ENCODE measurements at regions not wholly inside any gene's neighbourhood (a gene's known extent, or its start where the extent isn't known, plus 50 kb on each side); places are given as distances from the start of the nearest gene placed in this dataset.

GRCh38 chr2:33735096-33735495 lies 136.0 kb upstream of the FAM98A start:
- no peak overlapping the region for H3K4me3 ChIP-seq (ENCODE audit: extremely low read depth in 1 of 4, insufficient read depth in 2 of 4, low read depth in 3 of 4, low read length in 4 of 4)

More at GRCh38 chr2:33735096-33735495, 136.0 kb upstream of the FAM98A start:
- H3K4me2 ChIP-seq (ENCODE audit: insufficient read depth in 1 of 2, low read depth in 2 of 2, low read length in 2 of 2), result no peak overlapping the region
- no peaks in the 10 kb centered on the region for H3K79me1 ChIP-seq (ENCODE audit: low read depth, low read length)
- H3K36me3 ChIP-seq (ENCODE audit: control insufficient read depth in 2 of 4, insufficient read depth in 4 of 4, low read length in 3 of 4), result no peaks in the 10 kb centered on the region
- 88% methylated on average over 1 of the region's 1 CpG; no CpG with 5 or more reads in 1 of the 2 experiments for WGBS, 2 experiments (ENCODE audit: extremely low coverage in 1 of 2, insufficient coverage in 1 of 2, insufficient read length in 1 of 2, insufficient replicate concordance in 2 of 2, low coverage in 1 of 2, low lambda C conversion rate in 2 of 2, missing lambda C conversion rate in 1 of 2)
- H3K14ac ChIP-seq (ENCODE audit: insufficient read length), result no peak overlapping the region
- H4K20me1 ChIP-seq (replicated peaks in 1 of 2; ENCODE audit: control insufficient read depth in 1 of 2, insufficient read depth in 2 of 2, low read length in 2 of 2), result no peaks in the 10 kb centered on the region
- H3K56ac ChIP-seq (replicated peaks; ENCODE audit: insufficient read length, low read depth, low read length), result no peak overlapping the region
- H3K18ac ChIP-seq (ENCODE audit: extremely low read depth, low read length), result no peak overlapping the region
- ChIA-PET CTCF (ENCODE audit: partially characterized antibody) (no interaction called here), POLR2A (ENCODE audit: partially characterized antibody) (no interaction called here)
- H3K23me2 ChIP-seq (ENCODE audit: low read depth, low read length), result no peaks in the 10 kb centered on the region
- H3K23ac ChIP-seq (ENCODE audit: insufficient read length), result no peak overlapping the region
- FAIRE-seq, result no peak
- no peak overlapping the region for H2AK5ac ChIP-seq (ENCODE audit: low read depth, low read length)
- H3K9me3 ChIP-seq (ENCODE audit: insufficient read depth in 2 of 2, low read depth in 1 of 2, low read length in 1 of 2), result no peaks in the 10 kb centered on the region
- H3K79me2 ChIP-seq (ENCODE audit: control insufficient read depth in 1 of 2, insufficient read depth in 2 of 2, low read length in 2 of 2), result no peaks in the 10 kb centered on the region
- no peak overlapping the region for H4K91ac ChIP-seq (replicated peaks; ENCODE audit: insufficient read length, low read length)
- no peak overlapping the region for H4K5ac ChIP-seq (ENCODE audit: insufficient read length, low read depth, low read length)
- no peak overlapping the region for H2BK12ac ChIP-seq (ENCODE audit: low read depth, low read length)
- TF ChIP-seq TBP (IDR thresholded peaks at IDR 0.05; ENCODE audit: low read depth, low read length) (no peak), ASH2L (IDR thresholded peaks at IDR 0.05; ENCODE audit: low read length) (no peak), BACH1 (IDR thresholded peaks at IDR 0.05; ENCODE audit: low read length) (no peak), GTF2F1 (IDR thresholded peaks at IDR 0.05; ENCODE audit: borderline replicate concordance, low read depth, low read length) (no peak), SP1 (IDR thresholded peaks at IDR 0.05; ENCODE audit: low read depth, low read length) (no peak), SIRT6 (IDR thresholded peaks at IDR 0.05; ENCODE audit: low read length) (no peak), HDAC2 (IDR thresholded peaks at IDR 0.05; ENCODE audit: borderline replicate concordance in 1 of 2, low read depth in 2 of 2, low read length in 2 of 2) (no peak), CBX5 (IDR thresholded peaks at IDR 0.05; ENCODE audit: low read depth, low read length) (no peak), CEBPB (IDR thresholded peaks at IDR 0.05; ENCODE audit: low read depth, low read length) (no peak)
- TF ChIP-seq, protein P1, sequence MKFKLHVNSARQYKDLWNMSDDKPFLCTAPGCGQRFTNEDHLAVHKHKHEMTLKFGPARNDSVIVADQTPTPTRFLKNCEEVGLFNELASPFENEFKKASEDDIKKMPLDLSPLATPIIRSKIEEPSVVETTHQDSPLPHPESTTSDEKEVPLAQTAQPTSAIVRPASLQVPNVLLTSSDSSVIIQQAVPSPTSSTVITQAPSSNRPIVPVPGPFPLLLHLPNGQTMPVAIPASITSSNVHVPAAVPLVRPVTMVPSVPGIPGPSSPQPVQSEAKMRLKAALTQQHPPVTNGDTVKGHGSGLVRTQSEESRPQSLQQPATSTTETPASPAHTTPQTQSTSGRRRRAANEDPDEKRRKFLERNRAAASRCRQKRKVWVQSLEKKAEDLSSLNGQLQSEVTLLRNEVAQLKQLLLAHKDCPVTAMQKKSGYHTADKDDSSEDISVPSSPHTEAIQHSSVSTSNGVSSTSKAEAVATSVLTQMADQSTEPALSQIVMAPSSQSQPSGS (IDR thresholded peaks at IDR 0.05; ENCODE audit: low read length), result no peak
- TF ChIP-seq, protein P2, sequence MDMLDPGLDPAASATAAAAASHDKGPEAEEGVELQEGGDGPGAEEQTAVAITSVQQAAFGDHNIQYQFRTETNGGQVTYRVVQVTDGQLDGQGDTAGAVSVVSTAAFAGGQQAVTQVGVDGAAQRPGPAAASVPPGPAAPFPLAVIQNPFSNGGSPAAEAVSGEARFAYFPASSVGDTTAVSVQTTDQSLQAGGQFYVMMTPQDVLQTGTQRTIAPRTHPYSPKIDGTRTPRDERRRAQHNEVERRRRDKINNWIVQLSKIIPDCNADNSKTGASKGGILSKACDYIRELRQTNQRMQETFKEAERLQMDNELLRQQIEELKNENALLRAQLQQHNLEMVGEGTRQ (IDR thresholded peaks at IDR 0.05; ENCODE audit: low read length), result no peak
- no peak overlapping the region for H2AFZ ChIP-seq (ENCODE audit: low read length)
- H2BK5ac ChIP-seq (ENCODE audit: low read depth, low read length), result no peak overlapping the region
- H4K8ac ChIP-seq (ENCODE audit: extremely low read depth, insufficient read depth, low read length), result no peak overlapping the region
- H3K4ac ChIP-seq (replicated peaks; ENCODE audit: insufficient read length, low read depth, low read length), result no peak overlapping the region
- H3K4me1 ChIP-seq (replicated peaks in 1 of 4; ENCODE audit: control insufficient read depth in 3 of 4, insufficient read depth in 4 of 4, low read length in 3 of 4), result peaks cover 0 to 2% (median 0%) of the 10 kb centered on the region in 4 experiments; a peak in 1 of 7 replicates
- no peak overlapping the region for H2BK15ac ChIP-seq (ENCODE audit: low read length)
- no peak for DNase-seq (ENCODE audit: low read depth in 1 of 2, low spot score in 2 of 2)
- H3K9ac ChIP-seq (replicated peaks in 1 of 4; ENCODE audit: extremely low read depth in 1 of 4, low read depth in 3 of 4, low read length in 3 of 4), result no peak overlapping the region
- H3K27ac ChIP-seq (ENCODE audit: low read depth, low read length), result no peak overlapping the region
- no peaks in the 10 kb centered on the region for H3K27me3 ChIP-seq (replicated peaks in 1 of 4; ENCODE audit: control insufficient read depth in 3 of 4, extremely low read depth in 1 of 4, insufficient read depth in 3 of 4, low read length in 3 of 4)
- no peak overlapping the region for H2BK120ac ChIP-seq (replicated peaks; ENCODE audit: low read depth, low read length)
- H2BK20ac ChIP-seq (ENCODE audit: low read length), result no peak overlapping the region

Measured in H1 (cell line).